Gastroesophageal sphincter (tissue), 3 donors: ENCODE measurements at regions not wholly inside any gene's neighbourhood (a gene's known extent, or its start where the extent isn't known, plus 50 kb on each side); places are given as distances from the start of the nearest gene placed in this dataset.

ENCODE experiments used
- POLR2AphosphoS5 ChIP-seq: sonication (generic); formaldehyde crosslinking; IDR thresholded peaks from one replicate; pipeline ENCODE4 v1.6.1; 2017; ENCODE audit warnings: antibody characterized with exemption
- TF ChIP-seq, protein P1 (sequence below), 4 experiments: fragments of 200-600 bp in 2 of 4; fragments of 450-650 bp in 2 of 4; sonication (generic) in 1 of 4; IDR thresholded peaks; one replicate each; pipeline ENCODE4 v1.5.1; 2017 to 2019; ENCODE audit warnings: antibody characterized with exemption in 4 of 4, mild to moderate bottlenecking in 2 of 4, moderate library complexity in 2 of 4

DNA sequence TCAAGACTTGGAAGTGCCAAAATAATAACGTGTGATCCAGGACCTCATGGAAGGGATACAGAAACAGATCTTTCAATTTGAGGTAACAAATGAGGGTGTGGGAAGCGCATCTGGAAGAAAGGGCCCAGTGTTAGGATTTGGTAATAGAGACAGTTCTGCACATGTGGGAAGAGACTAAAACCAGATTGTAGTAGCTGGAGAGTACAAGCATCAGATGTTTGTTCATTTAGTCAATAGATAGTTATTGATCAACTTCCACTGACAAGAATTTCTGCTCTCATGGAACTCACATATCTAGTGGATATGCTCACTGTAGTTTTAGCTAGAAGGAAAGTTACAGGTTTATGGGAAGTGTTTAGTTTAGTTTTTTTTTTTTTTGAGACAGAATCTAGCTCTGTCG lies 153.6 kb downstream of the TLR5 start:
- TF ChIP-seq, protein P1, sequence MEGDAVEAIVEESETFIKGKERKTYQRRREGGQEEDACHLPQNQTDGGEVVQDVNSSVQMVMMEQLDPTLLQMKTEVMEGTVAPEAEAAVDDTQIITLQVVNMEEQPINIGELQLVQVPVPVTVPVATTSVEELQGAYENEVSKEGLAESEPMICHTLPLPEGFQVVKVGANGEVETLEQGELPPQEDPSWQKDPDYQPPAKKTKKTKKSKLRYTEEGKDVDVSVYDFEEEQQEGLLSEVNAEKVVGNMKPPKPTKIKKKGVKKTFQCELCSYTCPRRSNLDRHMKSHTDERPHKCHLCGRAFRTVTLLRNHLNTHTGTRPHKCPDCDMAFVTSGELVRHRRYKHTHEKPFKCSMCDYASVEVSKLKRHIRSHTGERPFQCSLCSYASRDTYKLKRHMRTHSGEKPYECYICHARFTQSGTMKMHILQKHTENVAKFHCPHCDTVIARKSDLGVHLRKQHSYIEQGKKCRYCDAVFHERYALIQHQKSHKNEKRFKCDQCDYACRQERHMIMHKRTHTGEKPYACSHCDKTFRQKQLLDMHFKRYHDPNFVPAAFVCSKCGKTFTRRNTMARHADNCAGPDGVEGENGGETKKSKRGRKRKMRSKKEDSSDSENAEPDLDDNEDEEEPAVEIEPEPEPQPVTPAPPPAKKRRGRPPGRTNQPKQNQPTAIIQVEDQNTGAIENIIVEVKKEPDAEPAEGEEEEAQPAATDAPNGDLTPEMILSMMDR (IDR thresholded peaks at IDR 0.05): no peak
- TF ChIP-seq POLR2AphosphoS5: no peak
